ENCODE measurements at regions not wholly inside any gene's neighbourhood (a gene's known extent, or its start where the extent isn't known, plus 50 kb on each side); places are given as distances from the start of the nearest gene placed in this dataset.

DNA sequence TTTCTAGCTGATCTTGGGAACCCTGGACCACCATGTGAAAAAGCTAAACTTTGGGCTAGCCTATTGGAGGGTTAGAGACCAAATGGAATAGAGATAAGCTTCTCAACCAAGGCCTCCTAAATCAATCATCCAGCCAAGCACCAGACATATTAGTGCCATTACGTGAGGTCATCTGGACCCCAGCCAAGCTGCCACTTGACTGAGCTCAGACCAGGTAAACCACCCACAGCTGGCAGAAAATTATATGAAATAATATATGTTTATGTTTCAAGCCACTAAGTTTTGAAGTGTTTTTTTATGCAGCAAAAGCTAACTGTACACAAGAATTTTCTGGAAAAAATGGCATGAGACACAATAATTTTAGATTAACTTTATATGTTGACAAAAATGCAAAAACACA, 82.6 kb upstream of the PCGF5 start:
- TF ChIP-seq POLR2AphosphoS5 (IDR thresholded peaks at IDR 0.05; ENCODE audit: low read depth, low read length) (no peak), POLR2A (IDR thresholded peaks at IDR 0.05; ENCODE audit: low read depth, low read length) (no peak), TAF1 (IDR thresholded peaks at IDR 0.05; ENCODE audit: low read depth, low read length) (no peak), SPI1 (IDR thresholded peaks at IDR 0.05; ENCODE audit: low read depth, low read length) (no peak), PAX5 (IDR thresholded peaks at IDR 0.05; ENCODE audit: insufficient read depth, low read length, severe bottlenecking) (no peak)
